ENCODE measurements at regions not wholly inside any gene's neighbourhood (a gene's known extent, or its start where the extent isn't known, plus 50 kb on each side); places are given as distances from the start of the nearest gene placed in this dataset.

DNA sequence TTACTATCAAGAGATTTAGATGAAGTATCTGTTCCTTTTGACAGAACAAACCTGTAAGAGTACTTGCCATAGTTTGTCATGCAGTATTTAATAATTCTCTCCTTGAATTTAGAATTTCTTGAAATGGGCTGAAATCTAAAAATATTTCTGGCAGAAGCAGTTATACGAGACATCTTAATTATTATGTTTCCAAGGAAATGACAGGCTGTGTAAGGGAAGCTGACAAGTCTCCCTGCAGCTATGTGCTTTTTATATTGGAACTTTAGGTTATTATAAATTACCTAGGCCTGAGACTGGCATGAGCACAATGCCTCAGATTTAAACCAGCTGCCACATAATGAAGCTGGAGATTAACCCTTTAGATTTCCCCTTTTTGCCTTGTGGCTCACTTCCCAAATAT lies 365.0 kb upstream of the EPHA6 start:
- Histone ChIP-seq H3K27ac (replicated peaks) (no peak overlapping the region), H3K4me3 (no peak overlapping the region), H3K27me3 (ENCODE audit: low read depth) (no peaks in the 10 kb centered on the region), H3K9me3 (replicated peaks) (no peaks in the 10 kb centered on the region), H3K4me1 (no peaks in the 10 kb centered on the region), H3K36me3 (no peaks in the 10 kb centered on the region)
- TF ChIP-seq, protein P1, sequence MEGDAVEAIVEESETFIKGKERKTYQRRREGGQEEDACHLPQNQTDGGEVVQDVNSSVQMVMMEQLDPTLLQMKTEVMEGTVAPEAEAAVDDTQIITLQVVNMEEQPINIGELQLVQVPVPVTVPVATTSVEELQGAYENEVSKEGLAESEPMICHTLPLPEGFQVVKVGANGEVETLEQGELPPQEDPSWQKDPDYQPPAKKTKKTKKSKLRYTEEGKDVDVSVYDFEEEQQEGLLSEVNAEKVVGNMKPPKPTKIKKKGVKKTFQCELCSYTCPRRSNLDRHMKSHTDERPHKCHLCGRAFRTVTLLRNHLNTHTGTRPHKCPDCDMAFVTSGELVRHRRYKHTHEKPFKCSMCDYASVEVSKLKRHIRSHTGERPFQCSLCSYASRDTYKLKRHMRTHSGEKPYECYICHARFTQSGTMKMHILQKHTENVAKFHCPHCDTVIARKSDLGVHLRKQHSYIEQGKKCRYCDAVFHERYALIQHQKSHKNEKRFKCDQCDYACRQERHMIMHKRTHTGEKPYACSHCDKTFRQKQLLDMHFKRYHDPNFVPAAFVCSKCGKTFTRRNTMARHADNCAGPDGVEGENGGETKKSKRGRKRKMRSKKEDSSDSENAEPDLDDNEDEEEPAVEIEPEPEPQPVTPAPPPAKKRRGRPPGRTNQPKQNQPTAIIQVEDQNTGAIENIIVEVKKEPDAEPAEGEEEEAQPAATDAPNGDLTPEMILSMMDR (IDR thresholded peaks at IDR 0.05; ENCODE audit: borderline replicate concordance): no peak
- intact Hi-C loops (cut with micrococcal nuclease): no loop called here
- no peak for DNase-seq

DNA sequence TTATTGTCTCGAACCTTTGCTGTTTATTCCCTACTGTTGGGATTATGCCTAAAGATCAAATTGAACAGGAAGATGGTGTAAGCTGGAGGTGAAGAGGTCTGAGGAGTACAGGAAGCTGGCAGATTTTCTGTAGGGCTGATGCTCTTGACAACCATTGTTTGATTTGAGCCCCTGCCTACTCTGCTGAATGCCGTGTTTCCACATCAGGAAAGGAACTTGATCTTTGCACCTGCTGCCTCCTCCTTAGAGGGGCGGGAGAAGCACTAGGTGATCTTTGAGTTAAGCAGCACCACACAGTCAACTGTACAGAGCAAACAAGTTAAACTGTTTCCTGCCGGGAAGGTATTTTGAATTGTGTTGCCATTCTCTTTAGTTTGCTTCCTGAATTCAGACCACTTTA lies 364.6 kb upstream of the EPHA6 start:
- no peak for DNase-seq
- no peak overlapping the region for H3K27ac ChIP-seq (replicated peaks)
- no peaks in the 10 kb centered on the region for H3K9me3 ChIP-seq (replicated peaks)
- no peaks in the 10 kb centered on the region for H3K4me1 ChIP-seq
- H3K4me3 ChIP-seq: no peak overlapping the region
- H3K27me3 ChIP-seq (ENCODE audit: low read depth): no peaks in the 10 kb centered on the region
- intact Hi-C loops (cut with micrococcal nuclease): no loop called here
- TF ChIP-seq, protein P1 (IDR thresholded peaks at IDR 0.05; ENCODE audit: borderline replicate concordance): no peak
- H3K36me3 ChIP-seq: no peaks in the 10 kb centered on the region

DNA sequence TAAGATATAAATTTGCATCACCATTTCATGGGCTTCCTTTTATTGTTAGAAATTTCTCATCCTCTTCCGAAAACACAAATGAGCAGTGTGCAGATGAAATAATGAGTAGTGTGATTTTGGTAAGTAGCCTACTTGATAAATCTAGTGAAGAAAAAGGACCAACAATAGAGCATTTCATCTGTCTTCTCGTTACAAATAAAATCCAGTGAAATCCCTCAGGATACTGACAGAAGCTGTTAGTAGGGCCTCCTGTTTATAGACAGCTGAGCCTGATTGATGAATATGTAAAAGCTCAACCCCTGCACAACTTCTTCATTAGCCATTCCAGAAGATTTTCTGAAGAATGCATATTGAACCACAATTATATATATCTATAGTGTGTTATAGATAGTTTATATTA lies 363.7 kb upstream of the EPHA6 start:
- no peak overlapping the region for H3K27ac ChIP-seq (replicated peaks)
- H3K9me3 ChIP-seq (replicated peaks): peaks cover 9% of the 10 kb centered on the region
- no peak for DNase-seq
- no peaks in the 10 kb centered on the region for H3K27me3 ChIP-seq (ENCODE audit: low read depth)
- TF ChIP-seq, protein P1 (IDR thresholded peaks at IDR 0.05; ENCODE audit: borderline replicate concordance): no peak
- intact Hi-C loops (cut with micrococcal nuclease): no loop called here
- no peaks in the 10 kb centered on the region for H3K36me3 ChIP-seq
- no peaks in the 10 kb centered on the region for H3K4me1 ChIP-seq
- no peak overlapping the region for H3K4me3 ChIP-seq

DNA sequence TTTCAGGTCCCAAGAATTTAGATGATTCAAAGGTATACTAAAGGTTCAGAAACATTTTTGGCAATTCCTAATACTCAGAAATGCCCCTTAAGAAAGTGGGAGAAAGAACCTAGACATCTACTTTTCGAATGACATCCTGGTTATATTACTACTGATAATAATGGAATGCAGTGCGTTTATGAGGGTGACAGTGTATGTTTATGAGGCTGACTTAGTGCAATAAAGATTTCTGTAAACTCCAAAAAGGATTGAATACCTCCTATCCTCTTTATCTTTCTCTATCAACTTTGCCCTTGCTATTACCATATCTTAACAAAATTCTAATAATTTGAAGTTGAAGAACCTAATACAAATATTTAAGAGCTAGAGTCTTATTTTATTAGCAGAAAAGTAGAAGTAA lies 348.9 kb upstream of the EPHA6 start:
- Histone ChIP-seq H3K27ac (replicated peaks) (no peak overlapping the region), H3K9me3 (replicated peaks) (peaks cover 14% of the 10 kb centered on the region), H3K36me3 (no peaks in the 10 kb centered on the region), H3K4me1 (no peaks in the 10 kb centered on the region), H3K27me3 (ENCODE audit: low read depth) (no peaks in the 10 kb centered on the region), H3K4me3 (no peak overlapping the region)
- TF ChIP-seq, protein P1 (IDR thresholded peaks at IDR 0.05; ENCODE audit: borderline replicate concordance): no peak
- intact Hi-C loops (cut with micrococcal nuclease): no loop called here
- no peak for DNase-seq

DNA sequence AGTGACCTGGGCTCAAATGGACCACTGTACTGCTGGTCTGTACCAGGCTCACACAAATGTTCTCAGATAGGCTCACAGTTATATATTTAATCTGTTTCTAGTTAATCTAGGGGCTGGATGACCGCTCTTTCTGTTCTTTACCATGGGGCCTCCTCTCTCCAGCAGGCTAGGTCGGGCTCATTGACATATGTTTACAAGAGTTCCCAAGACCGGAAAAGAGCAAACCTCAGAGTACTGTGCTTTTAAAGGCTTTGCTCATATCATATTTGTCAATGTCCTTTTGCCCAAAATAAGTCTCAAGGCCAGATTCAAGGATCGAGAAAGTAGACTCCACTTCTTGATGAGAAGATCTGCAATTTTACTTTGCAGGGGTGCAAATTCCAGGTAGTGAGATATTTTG lies 348.0 kb upstream of the EPHA6 start:
- H3K27ac ChIP-seq (replicated peaks): no peak overlapping the region
- H3K36me3 ChIP-seq: no peaks in the 10 kb centered on the region
- peaks cover 6% of the 10 kb centered on the region for H3K9me3 ChIP-seq (replicated peaks)
- no peaks in the 10 kb centered on the region for H3K27me3 ChIP-seq (ENCODE audit: low read depth)
- no peak overlapping the region for H3K4me3 ChIP-seq
- H3K4me1 ChIP-seq: no peaks in the 10 kb centered on the region
- intact Hi-C loops (cut with micrococcal nuclease): no loop called here
- no peak for DNase-seq
- TF ChIP-seq, protein P1 (IDR thresholded peaks at IDR 0.05; ENCODE audit: borderline replicate concordance): no peak

DNA sequence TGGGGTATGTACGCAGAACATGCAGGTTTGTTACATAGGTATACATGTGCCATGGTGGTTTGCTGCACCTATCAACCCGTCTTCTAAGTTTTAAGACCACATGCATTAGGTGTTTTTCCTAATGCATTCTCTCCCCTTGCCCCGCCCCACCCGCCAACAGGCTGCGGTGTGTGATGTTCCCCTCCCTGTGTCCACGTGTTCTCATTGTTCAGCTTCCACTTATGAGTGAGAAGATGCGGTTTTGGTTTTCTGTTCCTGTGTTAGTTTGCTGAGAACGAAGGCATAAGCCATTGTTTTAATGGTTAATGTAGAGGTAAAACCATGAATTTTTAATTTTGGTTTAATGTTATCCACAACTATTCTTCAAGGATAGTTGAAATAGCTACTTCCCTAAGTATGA lies 346.8 kb upstream of the EPHA6 start:
- Histone ChIP-seq H3K4me3 (no peak overlapping the region), H3K27me3 (ENCODE audit: low read depth) (no peaks in the 10 kb centered on the region), H3K9me3 (replicated peaks) (no peaks in the 10 kb centered on the region), H3K4me1 (no peaks in the 10 kb centered on the region), H3K36me3 (no peaks in the 10 kb centered on the region), H3K27ac (replicated peaks) (no peak overlapping the region)
- intact Hi-C loops (cut with micrococcal nuclease): no loop called here
- DNase-seq: no peak
- TF ChIP-seq, protein P1 (IDR thresholded peaks at IDR 0.05; ENCODE audit: borderline replicate concordance): no peak
